ENCODE measurements at regions not wholly inside any gene's neighbourhood (a gene's known extent, or its start where the extent isn't known, plus 50 kb on each side); places are given as distances from the start of the nearest gene placed in this dataset.
"Not testable (repeated sequence)": the region's sequence is repeated elsewhere in the genome, so short reads cannot be mapped to it uniquely, and the experiment has no call there.

- DNase-seq (ENCODE audit: low read depth) = no peak
Observed at GRCh38 chr5:28691526-28691925, 1653.1 kb upstream of the CDH9 start.

- DNase-seq (ENCODE audit: low read depth) = no peak
Observed at GRCh38 chr5:28685794-28686193, 1647.4 kb upstream of the CDH9 start.

GRCh38 chr5:28678899-28679298, 1640.5 kb upstream of the CDH9 start:
- DNase-seq (ENCODE audit: low read depth) = no peak

- no peak for DNase-seq (ENCODE audit: low read depth)
Observed at GRCh38 chr5:28666110-28666509, 1627.7 kb upstream of the CDH9 start.

- DNase-seq (ENCODE audit: low read depth) = no peak
Observed at GRCh38 chr5:28648108-28648507, 1609.7 kb upstream of the CDH9 start.

GRCh38 chr5:28632607-28633006, 1594.2 kb upstream of the CDH9 start:
- DNase-seq (ENCODE audit: low read depth) = no peak

- no peak for DNase-seq (ENCODE audit: low read depth)
Observed at GRCh38 chr5:28603869-28604268, 1565.5 kb upstream of the CDH9 start.

- DNase-seq (ENCODE audit: low read depth) = no peak
Observed at GRCh38 chr5:28602429-28602828, 1564.0 kb upstream of the CDH9 start.

- not testable (repeated sequence) for DNase-seq (ENCODE audit: low read depth)
Observed at GRCh38 chr5:28596707-28597106, 1558.3 kb upstream of the CDH9 start.

- no peak for DNase-seq (ENCODE audit: low read depth)
Observed at GRCh38 chr5:28580616-28581015, 1542.2 kb upstream of the CDH9 start.

- no peak for DNase-seq (ENCODE audit: low read depth)
Observed at GRCh38 chr5:28576022-28576421, 1537.6 kb upstream of the CDH9 start.

- DNase-seq (ENCODE audit: low read depth) = no peak
Observed at GRCh38 chr5:28575368-28575767, 1537.0 kb upstream of the CDH9 start.

GRCh38 chr5:28574606-28575005, 1536.2 kb upstream of the CDH9 start:
- no peak for DNase-seq (ENCODE audit: low read depth)

- DNase-seq (ENCODE audit: low read depth) = no peak
Observed at GRCh38 chr5:28567048-28567447, 1528.7 kb upstream of the CDH9 start.

- DNase-seq (ENCODE audit: low read depth) = no peak
Observed at GRCh38 chr5:28561522-28561921, 1523.1 kb upstream of the CDH9 start.

- DNase-seq (ENCODE audit: low read depth) = no peak
Observed at GRCh38 chr5:28558196-28558595, 1519.8 kb upstream of the CDH9 start.

GRCh38 chr5:28557114-28557513, 1518.7 kb upstream of the CDH9 start:
- no peak for DNase-seq (ENCODE audit: low read depth)

- DNase-seq (ENCODE audit: low read depth) = no peak
Observed at GRCh38 chr5:28549588-28549987, 1511.2 kb upstream of the CDH9 start.

GRCh38 chr5:28548856-28549255, 1510.5 kb upstream of the CDH9 start:
- DNase-seq (ENCODE audit: low read depth) = no peak

GRCh38 chr5:28544501-28544900, 1506.1 kb upstream of the CDH9 start:
- DNase-seq (ENCODE audit: low read depth) = no peak

GRCh38 chr5:28543473-28544098, 1505.2 kb upstream of the CDH9 start:
- DNase-seq (ENCODE audit: low read depth) = no peak

- no peak for DNase-seq (ENCODE audit: low read depth)
Observed at GRCh38 chr5:28542987-28543386, 1504.6 kb upstream of the CDH9 start.

GRCh38 chr5:28523888-28524635, 1485.7 kb upstream of the CDH9 start:
- DNase-seq (ENCODE audit: low read depth) = no peak

GRCh38 chr5:28523416-28523815, 1485.0 kb upstream of the CDH9 start:
- no peak for DNase-seq (ENCODE audit: low read depth)

All from GM04503 (cell line).